MCF 10A (cell line): ENCODE measurements at regions not wholly inside any gene's neighbourhood (a gene's known extent, or its start where the extent isn't known, plus 50 kb on each side); places are given as distances from the start of the nearest gene placed in this dataset.

Source experiments
- BruUV-seq: library from RNA; stranded (reverse); fragments of 400-500 nt; replicated peaks from 2 replicates; lab custom pipeline; 2021; lab: Mats Ljungman, UMichigan
- CTCF ChIA-PET: fragments of 300-600 bp; sonication (Branson Sonifier 250); formaldehyde crosslinking; extraction: SDS; loops from one replicate; lab custom pipeline; 2021; ENCODE audit warnings: antibody characterized with exemption, inconsistent platforms; lab: Yijun Ruan, JAX
- POLR2A ChIA-PET: fragments of 300-600, 350-650 bp; sonication (Branson Sonifier 250); formaldehyde crosslinking; extraction: SDS; loops from one replicate; lab custom pipeline; 2020; ENCODE audit warnings: antibody characterized with exemption, inconsistent platforms; lab: Yijun Ruan, JAX
- DNase-seq: peaks from one replicate; pipeline ENCODE4 v3.0.0-alpha.2; 2018; ENCODE audit not compliant: unreplicated experiment
- H3K27ac Mint-ChIP-seq: one replicate; pipeline ENCODE4 v1.8.0; 2022; ENCODE audit warnings: mild to moderate bottlenecking, low read depth, mixed read lengths; ENCODE audit not compliant: unreplicated experiment
- H3K27me3 Mint-ChIP-seq: one replicate; pipeline ENCODE4 v1.8.0; 2022; ENCODE audit warnings: mixed read lengths; ENCODE audit not compliant: insufficient read depth, unreplicated experiment
- H3K36me3 Mint-ChIP-seq: one replicate; pipeline ENCODE4 v1.8.0; 2022; ENCODE audit warnings: mild to moderate bottlenecking, moderate library complexity, mixed read lengths; ENCODE audit not compliant: insufficient read depth, unreplicated experiment
- H3K4me1 Mint-ChIP-seq: one replicate; pipeline ENCODE4 v1.8.0; 2022; ENCODE audit warnings: mixed read lengths; ENCODE audit not compliant: insufficient read depth, unreplicated experiment
- H3K4me3 Mint-ChIP-seq: one replicate; pipeline ENCODE4 v1.8.0; 2022; ENCODE audit warnings: mild to moderate bottlenecking, moderate library complexity, mixed read lengths; ENCODE audit not compliant: unreplicated experiment
- H3K9me3 Mint-ChIP-seq: one replicate; pipeline ENCODE4 v1.8.0; 2022; ENCODE audit warnings: mixed read lengths; ENCODE audit not compliant: unreplicated experiment
- intact Hi-C: fragments of 100-400 bp; cut with micrococcal nuclease; formaldehyde crosslinking; loops from 2 replicates; pipeline ENCODE4 v1.14.1; 2022
- TF ChIP-seq, protein P1 (sequence below): fragments of 200-600 bp; IDR thresholded peaks from one replicate; pipeline ENCODE4 v1.8.0; 2022; ENCODE audit warnings: antibody characterized with exemption, mild to moderate bottlenecking; ENCODE audit not compliant: unreplicated experiment

DNA sequence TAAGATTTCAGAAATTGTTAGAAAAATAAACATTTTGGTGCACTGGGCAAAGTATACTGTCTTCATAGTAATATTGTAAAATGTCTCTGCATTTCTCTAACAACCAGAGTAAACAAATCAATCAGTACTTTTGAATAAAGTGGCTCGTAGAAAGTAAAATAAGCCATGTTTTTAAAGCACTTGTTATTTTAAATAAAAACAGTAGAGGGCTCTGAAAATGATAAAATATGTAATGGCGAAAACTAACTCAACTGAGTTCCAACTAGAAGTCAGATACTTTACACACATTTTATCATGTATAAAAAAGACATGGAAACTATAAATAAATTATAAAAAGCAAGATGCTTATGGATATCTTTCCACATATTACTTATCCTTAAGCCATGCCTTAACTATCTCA, 1134.4 kb downstream of the PDHA2 start:
- H3K9me3 Mint-ChIP-seq: no peaks in the 10 kb centered on the region
- BruUV-seq: no TSS peak
- TF ChIP-seq, protein P1, sequence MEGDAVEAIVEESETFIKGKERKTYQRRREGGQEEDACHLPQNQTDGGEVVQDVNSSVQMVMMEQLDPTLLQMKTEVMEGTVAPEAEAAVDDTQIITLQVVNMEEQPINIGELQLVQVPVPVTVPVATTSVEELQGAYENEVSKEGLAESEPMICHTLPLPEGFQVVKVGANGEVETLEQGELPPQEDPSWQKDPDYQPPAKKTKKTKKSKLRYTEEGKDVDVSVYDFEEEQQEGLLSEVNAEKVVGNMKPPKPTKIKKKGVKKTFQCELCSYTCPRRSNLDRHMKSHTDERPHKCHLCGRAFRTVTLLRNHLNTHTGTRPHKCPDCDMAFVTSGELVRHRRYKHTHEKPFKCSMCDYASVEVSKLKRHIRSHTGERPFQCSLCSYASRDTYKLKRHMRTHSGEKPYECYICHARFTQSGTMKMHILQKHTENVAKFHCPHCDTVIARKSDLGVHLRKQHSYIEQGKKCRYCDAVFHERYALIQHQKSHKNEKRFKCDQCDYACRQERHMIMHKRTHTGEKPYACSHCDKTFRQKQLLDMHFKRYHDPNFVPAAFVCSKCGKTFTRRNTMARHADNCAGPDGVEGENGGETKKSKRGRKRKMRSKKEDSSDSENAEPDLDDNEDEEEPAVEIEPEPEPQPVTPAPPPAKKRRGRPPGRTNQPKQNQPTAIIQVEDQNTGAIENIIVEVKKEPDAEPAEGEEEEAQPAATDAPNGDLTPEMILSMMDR: peak; percentile 9
- CTCF ChIA-PET: no interaction called here
- H3K4me3 Mint-ChIP-seq: no peak overlapping the region
- no peaks in the 10 kb centered on the region for H3K36me3 Mint-ChIP-seq
- intact Hi-C loops: loop anchor here (2.0 kb wide), 1 partner anchor 747 kb away; no protein-coding TSS in a partner anchor
- no peaks in the 10 kb centered on the region for H3K27me3 Mint-ChIP-seq
- POLR2A ChIA-PET: no interaction called here
- no peaks in the 10 kb centered on the region for H3K4me1 Mint-ChIP-seq
- no peak overlapping the region for H3K27ac Mint-ChIP-seq
- DNase-seq: no peak

DNA sequence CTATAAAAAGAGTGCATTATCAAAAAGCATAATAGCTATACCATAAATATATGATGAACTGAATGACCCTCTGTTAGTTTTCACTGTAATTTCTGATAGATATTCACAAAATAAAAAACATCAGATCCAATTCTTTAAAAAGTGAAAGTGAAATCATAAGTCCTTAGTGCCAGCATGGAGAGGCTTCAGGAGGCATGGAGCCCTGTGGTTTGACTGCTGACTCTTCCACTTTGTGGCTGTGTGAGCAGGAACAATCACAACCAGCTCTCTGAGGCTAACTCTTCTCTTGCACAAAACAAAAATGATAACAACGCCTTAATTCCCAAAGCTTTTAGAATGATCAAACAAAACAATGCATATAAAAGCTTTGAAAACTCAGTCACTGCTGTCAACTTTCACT, 1143.9 kb downstream of the PDHA2 start:
- intact Hi-C loops: no loop called here
- BruUV-seq: no TSS peak
- CTCF ChIA-PET: interaction anchor here (0.6 to 0.7 kb wide), 2 partner anchors 11 to 12 kb away, joined by 3 read pairs; no protein-coding TSS in a partner anchor
- no peaks in the 10 kb centered on the region for H3K36me3 Mint-ChIP-seq
- H3K4me3 Mint-ChIP-seq: peak overlapping the region; percentile 36
- H3K27ac Mint-ChIP-seq: no peak overlapping the region
- POLR2A ChIA-PET: interaction anchor here (1.1 kb wide), 1 partner anchor 18 kb away, joined by 3 read pairs; no protein-coding TSS in a partner anchor
- TF ChIP-seq, protein P1: no peak
- no peaks in the 10 kb centered on the region for H3K9me3 Mint-ChIP-seq
- H3K4me1 Mint-ChIP-seq: no peaks in the 10 kb centered on the region
- DNase-seq: peak; percentile 21
- no peaks in the 10 kb centered on the region for H3K27me3 Mint-ChIP-seq

DNA sequence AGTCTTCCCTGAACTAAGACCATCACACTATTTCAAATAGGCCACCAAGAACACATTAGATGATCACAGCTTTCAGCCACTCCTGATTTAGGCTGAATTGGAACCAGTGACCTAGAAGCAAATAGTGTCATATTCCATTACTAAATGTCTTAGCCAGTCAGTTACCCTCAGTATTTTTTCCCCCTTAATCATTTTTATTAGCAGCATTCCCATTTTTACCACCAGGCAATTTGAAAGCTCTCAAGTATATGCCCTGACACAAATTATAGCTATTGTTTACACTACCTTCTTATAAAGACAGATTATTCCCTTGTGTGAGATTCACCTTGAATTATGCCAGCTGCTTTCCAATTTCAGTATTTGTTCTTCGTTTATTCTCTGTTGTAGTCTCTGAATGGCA, 1146.9 kb downstream of the PDHA2 start:
- no TSS peak for BruUV-seq
- Mint-ChIP-seq H3K27me3 (no peaks in the 10 kb centered on the region), H3K4me3 (no peak overlapping the region), H3K9me3 (no peaks in the 10 kb centered on the region), H3K36me3 (no peaks in the 10 kb centered on the region), H3K27ac (no peak overlapping the region), H3K4me1 (no peaks in the 10 kb centered on the region)
- TF ChIP-seq, protein P1: no peak
- CTCF ChIA-PET: interaction anchor here (0.7 kb wide), 2 partner anchors 10 to 11 kb away, joined by 3 read pairs; no protein-coding TSS in a partner anchor
- POLR2A ChIA-PET: no interaction called here
- intact Hi-C loops: no loop called here
- DNase-seq: no peak

DNA sequence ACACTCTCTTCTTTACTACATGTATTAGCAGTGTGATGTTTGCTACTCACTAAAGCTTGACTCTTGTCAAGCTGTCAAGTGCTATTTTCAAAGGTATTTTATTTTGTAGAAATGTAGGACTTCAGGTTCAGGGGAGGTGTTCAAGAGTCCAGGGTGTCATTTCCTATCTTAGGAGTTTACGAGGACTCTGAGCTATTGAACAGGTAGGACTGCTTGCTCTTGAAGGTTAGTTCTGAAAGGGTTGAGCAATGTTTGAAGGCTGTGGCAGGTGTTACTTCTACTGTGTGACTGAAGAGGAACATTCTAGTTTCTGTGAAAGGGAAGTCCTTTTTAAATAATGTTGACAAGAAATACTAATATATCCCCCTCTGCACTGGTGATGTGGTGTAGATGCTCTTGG, 1151.2 kb downstream of the PDHA2 start:
- POLR2A ChIA-PET: no interaction called here
- DNase-seq: no peak
- intact Hi-C loops: no loop called here
- no peak overlapping the region for H3K27ac Mint-ChIP-seq
- CTCF ChIA-PET: no interaction called here
- no peaks in the 10 kb centered on the region for H3K4me1 Mint-ChIP-seq
- no peaks in the 10 kb centered on the region for H3K27me3 Mint-ChIP-seq
- TF ChIP-seq, protein P1: no peak
- H3K9me3 Mint-ChIP-seq: no peaks in the 10 kb centered on the region
- no peak overlapping the region for H3K4me3 Mint-ChIP-seq
- H3K36me3 Mint-ChIP-seq: no peaks in the 10 kb centered on the region
- BruUV-seq: no TSS peak
